HG03521 (cell line): ENCODE measurements at regions not wholly inside any gene's neighbourhood (a gene's known extent, or its start where the extent isn't known, plus 50 kb on each side); places are given as distances from the start of the nearest gene placed in this dataset.

ENCODE experiments used
- ATAC-seq: cut with Tn5 transposase; IDR thresholded peaks from one replicate; pipeline ENCODE4 v1.9.1; 2021; ENCODE audit warnings: mild to moderate bottlenecking, moderate library complexity; ENCODE audit not compliant: unreplicated experiment

- ATAC-seq, result no peak
Measured at GRCh38 chr19:30318261-30318660, 53.9 kb upstream of the ZNF536 start.

- no peak for ATAC-seq
Measured at GRCh38 chr19:30318936-30319335, 53.2 kb upstream of the ZNF536 start.

- no peak for ATAC-seq
Measured at GRCh38 chr19:30319411-30319810, 52.8 kb upstream of the ZNF536 start.

- no peak for ATAC-seq
Measured at GRCh38 chr19:30319876-30320275, 52.3 kb upstream of the ZNF536 start.

- ATAC-seq, result no peak
Measured at GRCh38 chr19:30320466-30320865, 51.7 kb upstream of the ZNF536 start.

- ATAC-seq, result no peak
Measured at GRCh38 chr19:30320916-30321315, 51.3 kb upstream of the ZNF536 start.
